Nucleus accumbens (tissue), 56 donors: ENCODE measurements at regions not wholly inside any gene's neighbourhood (a gene's known extent, or its start where the extent isn't known, plus 50 kb on each side); places are given as distances from the start of the nearest gene placed in this dataset.
"Not testable (repeated sequence)": the region's sequence is repeated elsewhere in the genome, so short reads cannot be mapped to it uniquely, and the experiment has no call there.

Experiments used
- DNase-seq, 56 donors: peaks; one replicate each; lab custom pipeline; 2025; lab: John Stamatoyannopoulos, UW

DNA sequence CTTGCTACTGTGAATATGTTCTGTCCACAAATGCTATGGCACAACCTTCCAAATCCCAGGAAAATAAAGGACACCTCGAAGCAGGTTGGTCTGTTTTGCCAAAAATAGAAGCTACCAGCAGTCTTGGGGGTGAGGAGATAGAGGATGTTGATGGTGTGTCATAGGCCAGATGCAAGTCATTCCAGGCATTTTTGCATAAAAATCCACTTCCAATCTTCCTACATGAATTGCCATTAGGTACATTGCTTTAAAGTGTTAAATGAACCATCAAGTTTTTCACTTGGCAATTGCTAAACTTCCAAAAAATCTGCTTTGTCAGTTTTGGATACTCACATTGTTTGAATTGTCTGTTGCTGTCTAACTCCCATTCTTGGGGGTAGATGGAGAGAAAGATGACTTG lies 295.4 kb downstream of the MYCN start:
- no peak for DNase-seq

DNA sequence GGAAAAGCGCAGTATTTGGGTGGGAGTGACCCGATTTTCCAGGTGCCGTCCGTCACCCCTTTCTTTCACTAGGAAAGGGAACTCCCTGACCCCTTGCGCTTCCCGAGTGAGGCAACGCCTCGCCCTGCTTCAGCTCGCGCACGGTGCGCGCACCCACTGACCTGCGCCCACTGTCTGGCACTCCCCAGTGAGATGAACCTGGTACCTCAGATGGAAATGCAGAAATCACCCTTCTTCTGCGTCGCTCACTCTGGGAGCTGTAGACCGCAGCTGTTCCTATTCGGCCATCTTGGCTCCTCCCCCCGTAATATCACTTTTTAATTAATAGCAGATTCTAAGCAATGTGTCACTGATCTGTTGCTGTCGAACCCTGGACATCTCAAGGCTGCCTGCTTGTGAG lies 294.9 kb downstream of the MYCN start:
- DNase-seq, result not testable (repeated sequence)

DNA sequence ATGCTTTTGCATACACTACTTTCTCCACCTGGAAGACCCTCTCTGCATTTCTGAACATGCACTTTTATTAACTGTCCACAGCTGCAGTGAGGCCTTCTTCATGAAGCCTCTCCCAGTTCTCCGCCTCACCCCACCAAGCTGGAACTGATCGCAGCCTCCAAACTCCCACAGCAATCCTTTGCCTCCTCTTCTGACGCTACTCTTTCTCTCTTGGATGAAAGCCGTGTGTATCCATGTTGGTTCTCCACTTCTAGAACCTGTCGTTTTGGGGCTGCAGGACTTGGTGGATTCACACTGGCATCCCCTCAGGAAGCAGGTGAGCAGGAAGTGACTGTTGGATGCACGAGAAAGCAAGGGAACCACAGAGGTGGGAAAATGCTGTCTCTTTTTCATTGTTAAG lies 288.6 kb downstream of the MYCN start:
- no peak for DNase-seq

DNA sequence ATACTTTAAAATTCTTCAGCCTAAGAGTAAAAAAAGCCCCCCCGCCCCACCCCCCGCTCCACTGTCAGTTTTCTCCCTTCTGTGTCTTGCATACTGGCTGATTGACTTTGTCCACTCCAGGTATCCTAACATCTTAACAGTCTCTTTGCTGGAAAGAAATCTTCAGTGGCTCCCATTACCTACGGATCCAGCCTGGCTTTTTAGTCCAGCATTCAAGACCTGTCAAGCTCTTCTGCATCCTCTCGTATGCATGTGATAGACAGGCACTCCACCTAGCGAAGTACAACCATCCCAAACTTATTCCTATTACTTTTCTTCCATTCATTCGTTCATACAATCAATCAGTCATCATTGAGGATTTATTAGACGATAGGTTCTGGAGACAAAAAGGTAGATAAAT lies 288.1 kb downstream of the MYCN start:
- no peak for DNase-seq

DNA sequence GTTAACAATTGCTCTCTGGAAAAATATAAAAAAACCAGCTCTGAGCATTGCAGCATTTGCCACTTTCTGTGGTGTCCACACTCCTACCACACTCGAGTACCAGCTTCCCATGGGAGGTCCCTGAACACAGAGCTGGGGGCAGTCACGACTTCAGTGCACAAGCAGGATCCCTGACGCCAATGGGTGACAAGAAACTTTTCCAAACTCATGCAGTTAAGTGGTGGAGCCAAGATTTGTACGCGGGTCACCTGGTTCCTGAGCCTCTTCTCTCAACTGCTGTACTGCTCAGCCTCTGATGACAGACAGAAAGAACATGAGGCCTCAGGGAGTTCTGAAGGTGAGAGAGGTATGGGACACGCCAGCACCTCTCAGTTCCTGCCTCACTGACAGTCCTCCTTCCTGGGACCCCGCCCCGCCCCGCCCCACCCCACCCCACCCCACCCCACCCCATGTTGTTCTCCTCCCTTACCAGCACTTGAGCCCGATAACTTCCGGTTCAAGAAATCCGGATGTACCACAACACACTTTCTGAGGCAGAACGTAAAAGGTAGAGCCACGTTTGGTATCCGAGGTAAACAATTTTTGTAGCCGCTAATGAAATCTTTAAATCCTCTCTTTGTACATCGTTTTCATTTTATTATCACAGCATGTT lies 287.6 kb downstream of the MYCN start:
- no peak for DNase-seq

DNA sequence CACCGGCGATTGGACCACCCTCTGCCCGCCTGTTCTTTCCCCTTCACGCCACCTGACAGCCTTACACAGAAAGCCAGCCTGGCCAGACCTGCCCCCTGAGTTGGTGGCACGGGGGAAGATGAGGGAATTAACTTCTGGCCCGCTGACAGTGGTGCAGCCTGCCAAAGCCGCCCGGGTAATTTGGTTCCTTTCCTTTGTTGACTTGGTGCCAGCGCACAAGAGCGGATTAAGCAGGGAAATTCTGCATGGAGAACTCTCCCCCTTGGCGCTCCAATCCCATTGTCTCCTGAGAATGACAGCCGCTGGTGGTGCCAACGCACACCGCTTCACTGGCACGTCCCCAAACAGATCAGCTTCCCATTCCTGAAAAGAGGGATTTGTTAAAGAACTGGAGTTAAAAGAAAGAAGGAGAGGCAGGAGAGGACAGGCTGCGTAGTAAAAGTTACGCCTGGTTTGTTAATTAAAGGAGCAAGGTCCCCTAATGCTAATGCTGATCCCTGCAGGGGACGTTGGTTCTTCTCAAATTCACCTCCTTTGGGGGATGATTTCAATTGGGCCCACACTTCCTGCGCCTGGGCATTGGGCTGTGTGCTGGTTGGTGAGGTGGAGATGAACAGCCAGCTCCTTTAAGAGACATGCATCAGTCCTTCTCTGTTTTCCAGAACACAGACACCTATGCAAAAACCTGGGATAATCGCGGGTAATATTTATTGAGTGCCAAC lies 286.8 kb downstream of the MYCN start:
- peak in 20 of 56 donors; percentile 8 to 67 (median 38) for DNase-seq

DNA sequence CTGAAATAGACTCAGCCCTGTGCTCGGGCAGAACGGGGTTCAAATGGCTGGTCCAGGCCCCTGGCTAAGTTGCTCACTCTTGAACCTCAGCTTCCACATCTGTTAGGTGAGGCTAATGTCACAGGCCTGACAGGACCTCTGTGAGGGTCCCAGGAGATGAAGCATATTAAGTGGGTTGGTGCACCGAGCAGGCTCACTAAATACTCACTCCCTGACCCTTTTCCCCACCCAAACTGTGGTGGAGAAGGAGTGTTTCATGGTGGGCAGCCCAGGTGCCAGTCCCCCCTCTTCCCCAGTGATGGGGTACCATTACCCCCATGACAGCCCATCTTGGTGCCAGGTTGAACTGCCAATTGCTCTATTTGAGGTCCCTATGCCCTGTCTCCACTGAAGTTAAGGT lies 286.0 kb downstream of the MYCN start:
- no peak for DNase-seq

DNA sequence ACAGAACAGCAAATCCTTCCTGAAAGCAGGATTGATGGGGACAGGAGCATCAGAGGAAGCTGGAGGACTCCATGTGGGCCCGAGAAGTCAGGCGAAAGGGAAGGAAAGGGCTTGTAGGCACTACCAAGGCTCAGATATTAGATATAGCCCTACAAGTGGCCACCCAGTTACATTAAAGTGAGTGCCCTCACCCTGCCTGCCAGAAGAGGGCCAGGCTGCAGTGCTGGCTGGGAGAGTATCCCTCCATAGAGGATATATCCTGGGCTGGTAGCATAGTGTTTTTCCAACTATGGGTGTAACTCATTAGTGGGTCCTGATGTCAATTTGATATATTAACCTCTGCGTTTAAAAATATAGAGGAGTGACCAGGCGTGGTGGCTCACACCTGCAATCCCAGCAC lies 285.2 kb downstream of the MYCN start:
- DNase-seq, result no peak

DNA sequence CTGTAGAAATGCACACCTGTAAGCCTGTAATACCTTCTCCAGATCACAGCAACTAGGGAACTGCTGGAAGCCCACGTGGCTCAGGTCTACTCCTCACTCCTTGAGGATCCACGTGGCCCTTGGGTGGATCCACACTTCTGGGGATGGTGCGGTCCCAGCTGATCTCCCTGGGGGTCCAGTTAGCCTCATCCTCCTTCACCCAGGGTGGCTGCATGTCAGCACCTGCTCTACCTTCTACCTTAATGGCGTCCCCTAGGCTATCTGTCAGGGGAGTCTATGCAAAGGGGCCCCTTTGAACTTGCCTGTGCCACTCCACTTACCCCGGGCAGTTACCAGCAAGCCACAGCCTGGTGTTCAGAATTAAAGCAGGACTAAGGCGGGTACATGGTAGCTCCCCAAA lies 284.7 kb downstream of the MYCN start:
- no peak for DNase-seq

DNA sequence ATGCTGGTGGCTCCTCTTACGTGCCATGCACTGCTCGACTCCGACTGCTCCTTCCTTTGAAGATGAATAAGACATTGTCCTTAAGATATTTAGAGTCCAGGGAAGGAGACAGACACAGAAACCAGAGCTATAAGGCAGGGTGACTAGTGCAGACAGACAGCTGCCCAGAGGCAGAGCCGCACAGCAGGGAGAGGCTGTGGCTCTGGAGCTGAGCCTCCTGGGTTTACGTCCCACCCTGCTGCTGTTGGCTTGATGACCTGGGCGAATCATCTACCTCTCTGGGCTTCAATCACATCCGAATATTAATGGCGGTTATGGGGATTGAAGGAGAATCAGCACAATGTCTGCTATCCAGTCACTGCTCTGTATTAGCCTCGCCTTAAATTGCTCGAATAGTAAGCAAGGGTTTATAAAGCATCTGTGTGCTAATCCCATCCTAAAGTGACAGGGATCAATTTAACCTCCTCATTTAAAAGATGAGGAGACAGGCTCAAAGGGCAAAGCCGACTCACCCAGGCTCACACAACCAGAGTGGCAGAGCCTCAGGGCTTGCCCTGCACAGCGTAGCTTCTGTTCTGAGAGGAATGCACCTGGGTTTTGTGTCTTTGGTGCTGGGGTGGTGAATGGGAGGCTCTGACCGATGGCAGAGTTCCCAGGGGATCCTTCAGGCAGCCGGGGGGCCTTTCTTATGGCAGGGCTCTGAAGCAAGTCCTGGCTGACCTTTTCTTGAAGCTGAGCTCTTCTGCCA lies 284.1 kb downstream of the MYCN start:
- no peak for DNase-seq

DNA sequence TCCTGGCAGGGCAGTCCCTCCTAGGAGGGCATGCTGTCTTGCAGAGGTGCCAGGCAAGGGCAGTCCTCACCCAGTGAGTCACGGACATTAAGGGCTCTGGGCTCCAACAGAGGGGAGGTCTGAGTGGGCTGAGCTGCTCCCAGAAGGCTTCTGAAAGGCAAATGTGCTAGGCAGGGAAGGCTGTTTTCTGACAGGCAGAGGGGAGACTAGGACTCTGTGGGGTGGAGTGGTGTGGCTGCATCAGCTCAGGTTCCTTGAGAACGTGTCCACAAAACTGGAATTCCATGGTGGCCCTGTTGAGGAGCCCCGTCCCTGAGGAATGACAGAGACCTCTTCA lies 283.5 kb downstream of the MYCN start:
- DNase-seq, result no peak

DNA sequence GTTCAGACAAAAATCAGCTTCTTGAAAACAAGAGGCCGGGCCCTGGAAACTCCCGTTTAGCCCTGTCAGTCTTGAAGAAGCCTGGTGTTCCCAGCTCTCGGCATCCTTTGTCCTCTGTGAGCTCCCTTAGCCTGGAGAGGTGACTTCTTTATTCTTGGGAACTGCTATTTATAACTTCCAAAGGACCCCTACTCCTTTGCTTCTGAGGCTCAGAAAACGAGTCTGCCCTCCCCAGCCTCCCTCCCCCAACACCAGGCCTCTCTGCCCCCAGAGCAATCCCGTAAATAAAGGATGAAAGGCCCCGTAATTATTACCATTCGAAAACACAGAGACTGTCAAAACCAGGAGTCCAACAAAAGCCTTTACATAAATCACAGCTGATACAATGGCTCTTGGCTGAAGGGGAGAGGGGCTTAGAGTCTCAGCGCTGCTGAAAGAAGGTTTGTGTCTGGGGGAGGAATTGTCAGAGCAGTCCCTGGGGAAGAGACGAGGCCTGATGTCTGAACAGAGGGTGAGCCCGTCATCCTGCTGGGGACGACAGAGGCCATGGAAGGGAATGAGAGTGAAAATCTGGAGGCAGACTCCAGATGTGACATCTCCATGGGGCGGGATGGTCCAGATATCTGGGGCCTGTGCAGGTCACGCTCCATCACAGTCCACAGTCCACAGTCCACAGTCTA lies 283.0 kb downstream of the MYCN start:
- peak in 1 of 56 donors; percentile 8 for DNase-seq

DNA sequence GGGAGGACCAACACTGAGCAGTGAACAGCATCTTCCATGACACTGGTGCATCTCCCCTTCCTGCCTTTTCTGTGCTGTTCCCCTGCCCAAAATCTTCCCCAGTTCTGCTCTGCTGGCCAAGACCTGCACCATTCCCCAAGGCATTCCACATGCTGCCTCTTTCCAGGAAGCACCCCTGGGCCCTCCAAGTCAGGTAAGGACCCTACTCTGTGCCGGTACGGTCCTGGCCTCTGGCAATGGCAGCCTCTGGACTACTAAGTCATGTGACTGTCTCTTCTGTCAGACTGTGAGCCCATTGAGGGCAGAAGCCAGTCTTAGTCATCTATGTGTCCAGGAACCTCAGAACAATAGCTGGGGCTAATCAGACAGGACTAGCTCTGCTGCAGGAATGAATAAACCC lies 282.0 kb downstream of the MYCN start:
- DNase-seq, result no peak

DNA sequence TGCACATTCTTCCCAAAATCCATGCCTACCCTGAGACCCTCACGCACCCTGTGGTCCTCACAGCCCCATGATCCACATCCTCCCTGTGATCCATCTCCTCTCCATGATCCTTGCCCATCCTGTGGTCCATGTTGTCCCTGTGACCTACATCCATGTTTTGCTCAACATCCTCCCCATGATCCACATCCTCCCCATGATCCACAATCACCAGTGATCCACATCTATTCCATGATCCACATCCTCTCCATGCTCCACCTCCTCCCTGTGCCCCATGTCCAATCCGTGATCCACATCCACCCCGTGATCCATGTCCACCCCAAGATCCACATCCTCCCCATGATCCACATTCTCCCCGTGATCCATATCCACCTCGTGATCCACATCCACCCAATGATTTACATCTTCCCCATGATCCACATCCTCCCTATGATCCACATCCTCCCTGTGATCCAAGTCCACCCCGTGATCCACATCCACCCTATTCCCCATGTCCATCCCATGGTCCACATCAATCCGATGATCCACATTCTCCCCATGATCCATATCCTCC lies 281.2 kb downstream of the MYCN start:
- no peak for DNase-seq

DNA sequence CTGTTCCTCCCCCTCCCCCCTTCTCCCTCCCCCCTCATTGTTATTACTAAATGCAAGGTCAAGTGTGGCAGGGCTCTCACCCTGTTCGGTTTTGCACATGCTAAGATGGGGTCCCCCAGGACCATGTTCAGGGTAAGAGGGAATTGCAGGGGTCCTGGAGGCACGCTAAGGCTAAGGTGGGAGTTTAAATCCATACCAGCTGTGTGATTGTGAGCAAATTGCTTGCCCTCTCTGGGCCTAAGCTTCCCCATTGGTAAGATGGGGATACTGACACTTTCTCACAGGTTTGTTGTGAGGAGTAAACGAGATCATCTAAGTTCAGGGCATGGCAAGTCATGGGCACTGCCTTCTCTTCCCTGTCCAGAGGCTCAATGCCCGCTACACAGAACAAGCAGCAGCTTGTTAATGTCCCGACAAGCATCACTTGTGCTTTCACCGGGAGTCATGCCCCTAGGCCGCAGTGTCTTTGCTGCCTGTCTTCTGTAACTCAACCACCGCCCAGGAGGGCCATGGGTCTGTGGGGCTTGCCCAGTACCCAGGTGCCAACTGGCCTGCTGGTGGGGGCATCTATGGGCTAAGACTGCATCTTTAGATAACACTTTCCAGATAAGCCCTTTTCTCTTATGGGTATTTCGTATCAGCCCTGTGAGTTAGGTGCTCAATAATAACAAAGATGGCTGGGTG lies 279.1 kb downstream of the MYCN start:
- DNase-seq, result no peak

DNA sequence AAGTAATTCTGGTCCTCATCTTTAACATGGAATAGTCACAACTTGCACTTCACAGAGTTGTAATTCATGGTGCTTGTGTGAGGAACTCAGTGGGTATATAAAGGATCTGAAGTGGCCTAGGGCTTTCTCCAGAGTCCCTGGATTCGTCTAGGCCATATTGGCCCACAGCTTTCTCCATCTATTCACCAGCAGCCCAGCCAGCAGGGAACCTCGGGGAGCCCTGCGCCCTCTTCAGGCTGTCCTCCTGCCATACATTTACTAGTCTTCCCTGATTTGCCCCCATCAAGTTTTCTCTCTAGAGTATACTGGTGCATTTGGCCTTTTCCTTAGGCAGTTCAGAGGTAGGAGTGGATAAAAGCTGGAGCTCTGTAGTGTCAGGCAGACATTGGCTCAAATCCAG lies 278.3 kb downstream of the MYCN start:
- peak in 7 of 56 donors; percentile 5 to 45 (median 12) for DNase-seq

DNA sequence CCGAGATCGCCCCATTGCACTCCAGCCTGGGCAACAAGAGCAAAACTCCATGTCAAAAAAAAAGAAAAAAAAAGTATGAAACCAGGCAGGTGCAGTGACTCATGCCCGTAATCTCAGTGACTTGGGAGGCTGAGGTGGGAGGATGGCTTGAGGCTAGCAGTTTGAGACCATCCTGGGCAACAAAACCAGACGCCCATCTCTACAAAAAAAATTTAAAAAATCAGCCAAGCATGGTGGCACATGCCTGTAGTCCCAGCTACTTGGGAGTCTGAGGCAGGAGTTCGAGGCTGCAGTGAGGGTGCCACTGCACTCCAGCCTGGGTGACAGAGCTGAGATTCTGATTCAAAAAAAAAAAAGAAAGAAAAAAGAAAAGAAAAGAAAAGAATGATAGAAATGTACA lies 277.8 kb downstream of the MYCN start:
- DNase-seq, result no peak

DNA sequence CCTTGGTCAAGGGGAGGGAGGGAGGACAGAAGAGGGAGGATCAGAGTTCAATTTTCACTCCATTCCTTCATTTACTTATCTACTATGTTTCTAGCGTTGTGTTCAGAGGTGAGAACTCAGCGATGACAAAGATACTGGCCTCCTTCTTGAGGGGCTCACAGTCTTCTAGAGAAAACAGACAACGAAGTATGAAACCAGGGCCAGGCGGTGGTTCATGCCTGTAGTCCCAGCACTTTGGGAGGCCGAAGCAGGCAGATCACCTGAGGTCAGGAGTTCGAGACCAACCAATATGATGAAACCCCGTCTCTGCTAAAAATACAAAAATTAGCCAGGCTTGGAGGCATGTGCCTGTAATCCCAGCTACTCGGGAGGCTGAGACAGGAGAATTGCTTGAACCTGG lies 277.4 kb downstream of the MYCN start:
- DNase-seq, result not testable (repeated sequence)

DNA sequence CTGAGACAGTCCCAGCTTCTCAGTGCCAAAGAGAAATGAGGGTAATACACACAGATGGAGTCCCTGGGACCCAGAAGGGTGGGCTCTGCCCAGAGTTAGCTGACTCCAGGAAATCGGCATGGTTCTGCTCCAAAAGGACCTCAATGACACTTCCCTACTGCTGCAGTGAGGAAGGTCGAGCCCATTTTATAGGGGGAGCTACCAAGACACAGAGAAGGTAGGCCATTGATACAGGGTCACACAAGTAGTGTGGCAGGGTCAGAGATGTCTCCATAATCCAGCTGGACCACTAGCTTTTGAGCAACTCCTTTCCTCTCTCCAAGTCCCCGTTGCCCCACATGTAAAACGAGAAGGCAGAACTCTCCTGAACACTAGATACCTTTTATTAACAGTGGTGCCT lies 276.9 kb downstream of the MYCN start:
- no peak for DNase-seq

DNA sequence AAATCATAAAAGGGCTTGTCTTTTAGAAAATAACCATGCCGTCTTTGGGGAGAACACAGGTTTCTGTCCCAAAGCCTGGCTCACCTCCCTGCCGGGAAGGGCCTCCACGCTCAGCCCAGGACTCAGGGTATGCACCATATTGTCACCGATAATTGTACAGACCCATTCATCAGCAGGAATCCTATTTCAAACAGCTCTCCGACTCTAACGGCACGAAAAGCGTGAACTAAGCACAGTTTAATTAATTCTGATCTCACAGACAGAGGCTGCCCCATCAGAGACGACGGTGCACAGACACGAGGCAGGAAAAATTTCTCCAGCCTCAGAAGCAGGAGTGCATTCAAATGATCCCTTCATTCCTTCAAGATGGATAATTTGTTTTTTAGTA lies 276.2 kb downstream of the MYCN start:
- peak in 2 of 56 donors; percentile 4 to 13 for DNase-seq
